K562 (cell line): ENCODE measurements at regions not wholly inside any gene's neighbourhood (a gene's known extent, or its start where the extent isn't known, plus 50 kb on each side); places are given as distances from the start of the nearest gene placed in this dataset.

Source experiments
- ATAC-seq: fragments of 200-7000 bp; cut with Tn5 transposase; 3 replicates; pipeline ENCODE4 v1.9.1; 2020; ENCODE audit warnings: moderate library complexity
- BruUV-seq: library from RNA; stranded (reverse); fragments of 400-500 nt; replicated peaks from 2 replicates; lab custom pipeline; 2021; lab: Mats Ljungman, UMichigan
- CTCF ChIA-PET: fragments of 300-600 bp; formaldehyde crosslinking; extraction: SDS; loops from one replicate; lab custom pipeline; 2021; ENCODE audit warnings: low intra/inter-chr PET ratio; lab: Yijun Ruan, JAX
- POLR2A ChIA-PET: fragments of 300-600, 350-650 bp; sonication (Branson Sonifier 250); formaldehyde crosslinking; extraction: SDS; loops from one replicate; lab custom pipeline; 2021; ENCODE audit warnings: antibody characterized with exemption, inconsistent platforms; lab: Yijun Ruan, JAX
- DNase-seq, 4 experiments: peaks; one replicate each; pipeline versions ENCODE4 v3.0.0 to v3.0.0-alpha.2; 2011 to 2018; ENCODE audit warnings: low spot score in 3 of 4, mixed read lengths in 3 of 4; ENCODE audit errors: extremely low read depth in 1 of 4
- FAIRE-seq: peaks from 2 replicates; lab custom pipeline; 2011; peaks lifted over from hg19 to GRCh38; lab: Jason Lieb, UNC
- H2AFZ ChIP-seq: 2 replicates; pipeline ENCODE4 v1.6.0; 2011; ENCODE audit warnings: low read depth, low read length, control low read depth, inconsistent platforms
- H3K27ac ChIP-seq: fragments of 200-600 bp; 3 replicates; pipeline ENCODE4 v1.8.0; 2011; ENCODE audit warnings: low read depth, mild to moderate bottlenecking, control low read depth, inconsistent platforms, low read length, moderate library complexity, mixed read lengths; ENCODE audit errors: extremely low read depth
- H3K27me3 ChIP-seq, 2 experiments: fragments of 300-600 bp in 1 of 2; 2 replicates in 1 of 2; 3 replicates in 1 of 2; pipeline versions ENCODE4 v1.6.0 to v1.8.0; 2011; ENCODE audit warnings: inconsistent platforms in 2 of 2, low read length in 2 of 2, mild to moderate bottlenecking in 1 of 2, mixed read lengths in 1 of 2, moderate library complexity in 1 of 2; ENCODE audit not compliant: control insufficient read depth in 2 of 2, insufficient read depth in 2 of 2
- H3K36me3 ChIP-seq: fragments of 300-600 bp; 3 replicates; pipeline ENCODE4 v1.8.0; 2011; ENCODE audit warnings: mild to moderate bottlenecking, low read length, inconsistent platforms; ENCODE audit not compliant: control insufficient read depth, insufficient read depth
- H3K4me1 ChIP-seq, 2 experiments: fragments of 200-600 bp in 1 of 2; replicated peaks in 1 of 2; 2 replicates in 1 of 2; 3 replicates in 1 of 2; pipeline versions ENCODE4 v1.5.1 to v1.8.0; 2011; ENCODE audit warnings: inconsistent platforms in 2 of 2, low read length in 2 of 2, mild to moderate bottlenecking in 1 of 2, mixed read lengths in 1 of 2, moderate library complexity in 1 of 2; ENCODE audit not compliant: control insufficient read depth in 2 of 2, insufficient read depth in 2 of 2
- H3K4me2 ChIP-seq: 2 replicates; pipeline ENCODE4 v1.6.1; 2011; ENCODE audit warnings: low read length, control low read depth, inconsistent platforms, mixed read lengths; ENCODE audit not compliant: insufficient read depth
- H3K4me3 ChIP-seq: fragments of 200-600 bp; sonication (generic), shearing (Covaris generic); 2 replicates; pipeline ENCODE4 v1.5.1; 2016; ENCODE audit warnings: control low read depth, inconsistent platforms
- H3K79me2 ChIP-seq: fragments of 200-600 bp; 3 replicates; pipeline ENCODE4 v1.8.0; 2011; ENCODE audit warnings: low read length, inconsistent platforms; ENCODE audit not compliant: control insufficient read depth, insufficient read depth
- H3K9ac ChIP-seq, 2 experiments: 2 replicates each; pipeline versions ENCODE4 v1.6.0 to v1.6.1; 2011; ENCODE audit warnings: low read depth in 2 of 2, low read length in 2 of 2, control low read depth in 1 of 2, inconsistent platforms in 1 of 2, mild to moderate bottlenecking in 1 of 2, mixed read lengths in 1 of 2; ENCODE audit not compliant: insufficient read depth in 1 of 2
- H3K9me1 ChIP-seq: one replicate; pipeline ENCODE4 v1.6.0; 2011; ENCODE audit warnings: inconsistent platforms, mild to moderate bottlenecking, low read length, moderate library complexity; ENCODE audit not compliant: control insufficient read depth, insufficient read depth
- H3K9me3 ChIP-seq: replicated peaks from 2 replicates; pipeline ENCODE4 v1.5.1; 2011; ENCODE audit warnings: low read depth, low read length, inconsistent platforms; ENCODE audit not compliant: control insufficient read depth, insufficient read depth
- H4K20me1 ChIP-seq: replicated peaks from 2 replicates; pipeline ENCODE4 v1.6.1; 2011; ENCODE audit warnings: low read length, inconsistent platforms, mixed read lengths; ENCODE audit not compliant: control insufficient read depth, insufficient read depth
- SPI1 ChIP-seq: IDR thresholded peaks from 2 replicates; pipeline ENCODE4 v1.6.1; 2011; ENCODE audit warnings: low read depth, low read length, control low read depth, borderline replicate concordance
- TEAD4 ChIP-seq, 2 experiments: sonication (generic) in 1 of 2; formaldehyde crosslinking in 1 of 2; IDR thresholded peaks; 2 replicates each; pipeline versions ENCODE4 v1.6.1 to v1.8.0; 2012 to 2022; ENCODE audit warnings: borderline replicate concordance in 1 of 2, inconsistent platforms in 1 of 2, low read length in 1 of 2, mild to moderate bottlenecking in 1 of 2, missing genetic modification reagents in 1 of 2
- ZNF512 ChIP-seq: IDR thresholded peaks from 2 replicates; pipeline ENCODE4 v1.6.1; 2016; ENCODE audit warnings: missing genetic modification characterization, missing compliant biosample characterization
- WGBS: fragments of 100-300 bp; shearing (Covaris generic); methylation state at CpG from one replicate; pipeline ENCODE4 v1.1.6; 2016; ENCODE audit warnings: low coverage, mixed read lengths; ENCODE audit not compliant: insufficient coverage; ENCODE audit errors: missing lambda C conversion rate; 5-methylcytosine and 5-hydroxymethylcytosine counted together
- in situ Hi-C: fragments of 300-500 bp; cut with MboI; formaldehyde crosslinking; loops from 4 replicates; pipeline ENCODE4 v1.15.0; 2018; ENCODE audit warnings: inconsistent platforms, mixed read lengths
- intact Hi-C: fragments of 100-400 bp; cut with micrococcal nuclease; formaldehyde crosslinking; loops from 2 replicates; pipeline ENCODE4 v1.14.2; 2022

GRCh38 chr11:57964660-57965059 is 59.0 kb upstream of the OR9Q1 start:
- intact Hi-C loops: no loop called here
- peak overlapping the region; percentile 33; the same call in 1 of the 2 replicates for H3K4me2 ChIP-seq
- H3K9me3 ChIP-seq: no peaks in the 10 kb centered on the region
- FAIRE-seq (no peak), DNase-seq (no peak), ATAC-seq (peak; percentile 33; the same call in 2 of the 3 replicates)
- ChIA-PET POLR2A (no interaction called here), CTCF (no interaction called here)
- no peaks in the 10 kb centered on the region for H3K79me2 ChIP-seq
- H3K36me3 ChIP-seq: no peaks in the 10 kb centered on the region
- H3K27ac ChIP-seq: no peak overlapping the region
- no TSS peak for BruUV-seq
- no peak overlapping the region for H3K9ac ChIP-seq
- no peaks in the 10 kb centered on the region for H4K20me1 ChIP-seq
- H3K4me3 ChIP-seq: no peak overlapping the region
- in situ Hi-C loops: no loop called here
- no peaks in the 10 kb centered on the region; a peak in 1 of 5 replicates for H3K4me1 ChIP-seq
- peak; percentile 46; the same call in 1 of the 2 replicates for TF ChIP-seq TEAD4 (IDR thresholded peaks at IDR 0.05; ENCODE audit: low read length)
- TF ChIP-seq TEAD4 (CRISPR knock-in tag; IDR thresholded peaks at IDR 0.05; ENCODE audit: borderline replicate concordance): no peak
- TF ChIP-seq ZNF512 (tag): no peak
- TF ChIP-seq SPI1: peak; percentile 93
- no peaks in the 10 kb centered on the region; a peak in 1 of 5 replicates for H3K27me3 ChIP-seq
- no peak overlapping the region for H2AFZ ChIP-seq
- 0% methylated on average over 2 of the region's 2 CpGs for WGBS
- no peaks in the 10 kb centered on the region for H3K9me1 ChIP-seq
